GM10266 (cell line): ENCODE measurements at regions not wholly inside any gene's neighbourhood (a gene's known extent, or its start where the extent isn't known, plus 50 kb on each side); places are given as distances from the start of the nearest gene placed in this dataset.
"Not testable (repeated sequence)": the region's sequence is repeated elsewhere in the genome, so short reads cannot be mapped to it uniquely, and the experiment has no call there.

ENCODE experiments used
- DNase-seq: peaks from one replicate; pipeline ENCODE4 v3.0.0; 2012; ENCODE audit errors: extremely low spot score
- CTCF ChIP-seq: IDR thresholded peaks from 2 replicates; pipeline ENCODE4 v1.5.1; 2012; ENCODE audit warnings: mild to moderate bottlenecking, low read depth; ENCODE audit not compliant: control insufficient read depth, insufficient read depth; ENCODE audit errors: missing control alignments

- not testable (repeated sequence) for DNase-seq
Measured at GRCh38 chr15:44817797-44818196, 81.5 kb downstream of the TRIM69 start.

GRCh38 chr15:44819331-44819987, 83.1 kb downstream of the TRIM69 start:
- DNase-seq: not testable (repeated sequence)

GRCh38 chr15:44820535-44820934, 84.2 kb downstream of the TRIM69 start:
- not testable (repeated sequence) for DNase-seq

- DNase-seq: not testable (repeated sequence)
Measured at GRCh38 chr15:44820967-44821366, 84.6 kb downstream of the TRIM69 start.

GRCh38 chr15:44824277-44825145, 88.2 kb downstream of the TRIM69 start:
- DNase-seq: not testable (repeated sequence)

- DNase-seq: not testable (repeated sequence)
Measured at GRCh38 chr15:44826583-44826982, 90.3 kb downstream of the TRIM69 start.

- not testable (repeated sequence) for DNase-seq
Measured at GRCh38 chr15:44828229-44828914, 92.0 kb downstream of the TRIM69 start.

- DNase-seq: not testable (repeated sequence)
Measured at GRCh38 chr15:44829150-44829549, 92.8 kb downstream of the TRIM69 start.

- not testable (repeated sequence) for DNase-seq
Measured at GRCh38 chr15:44830692-44831408, 94.5 kb downstream of the TRIM69 start.

- DNase-seq: not testable (repeated sequence)
Measured at GRCh38 chr15:44831409-44831741, 95.0 kb downstream of the TRIM69 start.

- DNase-seq: not testable (repeated sequence)
Measured at GRCh38 chr15:44832133-44832532, 95.8 kb downstream of the TRIM69 start.

GRCh38 chr15:44833081-44833480, 96.8 kb downstream of the TRIM69 start:
- not testable (repeated sequence) for DNase-seq

GRCh38 chr15:44833761-44834160, 97.4 kb downstream of the TRIM69 start:
- DNase-seq: not testable (repeated sequence)

GRCh38 chr15:44835082-44835481, 98.8 kb downstream of the TRIM69 start:
- DNase-seq: not testable (repeated sequence)

- no peak for TF ChIP-seq CTCF
- no peak for DNase-seq
Measured at GRCh38 chr15:44836094-44836493, 99.8 kb downstream of the TRIM69 start.

- not testable (repeated sequence) for DNase-seq
Measured at GRCh38 chr15:44838929-44839328, 102.6 kb downstream of the TRIM69 start.

GRCh38 chr15:44841762-44842161, 105.4 kb downstream of the TRIM69 start:
- not testable (repeated sequence) for DNase-seq

- DNase-seq: not testable (repeated sequence)
Measured at GRCh38 chr15:44842883-44843282, 106.6 kb downstream of the TRIM69 start.

- not testable (repeated sequence) for DNase-seq
Measured at GRCh38 chr15:44844936-44845335, 108.6 kb downstream of the TRIM69 start.

GRCh38 chr15:44846156-44846555, 109.8 kb downstream of the TRIM69 start:
- not testable (repeated sequence) for DNase-seq
